ENCODE measurements at regions not wholly inside any gene's neighbourhood (a gene's known extent, or its start where the extent isn't known, plus 50 kb on each side); places are given as distances from the start of the nearest gene placed in this dataset.

- DNase-seq (ENCODE audit: insufficient read length, low spot score) (no peak), FAIRE-seq (no peak)
Measured at GRCh38 chr13:85019121-85019520, 780.1 kb downstream of the SLITRK6 start.

- DNase-seq (ENCODE audit: insufficient read length, low spot score) (no peak), FAIRE-seq (no peak)
Measured at GRCh38 chr13:85013006-85013405, 786.2 kb downstream of the SLITRK6 start.

- FAIRE-seq (no peak), DNase-seq (ENCODE audit: insufficient read length, low spot score) (no peak)
Measured at GRCh38 chr13:85009447-85009846, 789.8 kb downstream of the SLITRK6 start.

GRCh38 chr13:84999252-84999651 is 800.0 kb downstream of the SLITRK6 start:
- DNase-seq (ENCODE audit: insufficient read length, low spot score) = no peak
- FAIRE-seq = no peak

- no peak for DNase-seq (ENCODE audit: insufficient read length, low spot score)
- no peak for FAIRE-seq
Measured at GRCh38 chr13:84998681-84999080, 800.5 kb downstream of the SLITRK6 start.

GRCh38 chr13:84997858-84998257 is 801.4 kb downstream of the SLITRK6 start:
- no peak for FAIRE-seq
- no peak for DNase-seq (ENCODE audit: insufficient read length, low spot score)

GRCh38 chr13:84994582-84994981 is 804.6 kb downstream of the SLITRK6 start:
- FAIRE-seq = no peak
- DNase-seq (ENCODE audit: insufficient read length, low spot score) = no peak

- FAIRE-seq (no peak), DNase-seq (ENCODE audit: insufficient read length, low spot score) (no peak)
Measured at GRCh38 chr13:84985860-84986259, 813.4 kb downstream of the SLITRK6 start.

GRCh38 chr13:84983321-84983720 is 815.9 kb downstream of the SLITRK6 start:
- DNase-seq (ENCODE audit: insufficient read length, low spot score) (no peak), FAIRE-seq (no peak)

- no peak for DNase-seq (ENCODE audit: insufficient read length, low spot score)
- FAIRE-seq = no peak
Measured at GRCh38 chr13:84980571-84980970, 818.6 kb downstream of the SLITRK6 start.

GRCh38 chr13:84978851-84979250 is 820.4 kb downstream of the SLITRK6 start:
- no peak for FAIRE-seq
- no peak for DNase-seq (ENCODE audit: insufficient read length, low spot score)

- no peak for DNase-seq (ENCODE audit: insufficient read length, low spot score)
- no peak for FAIRE-seq
Measured at GRCh38 chr13:84973661-84974060, 825.6 kb downstream of the SLITRK6 start.

- DNase-seq (ENCODE audit: insufficient read length, low spot score) = no peak
- no peak for FAIRE-seq
Measured at GRCh38 chr13:84972907-84973306, 826.3 kb downstream of the SLITRK6 start.

GRCh38 chr13:84962849-84963248 is 836.4 kb downstream of the SLITRK6 start:
- FAIRE-seq = no peak
- DNase-seq (ENCODE audit: insufficient read length, low spot score) = no peak

GRCh38 chr13:84962141-84962750 is 837.0 kb downstream of the SLITRK6 start:
- DNase-seq (ENCODE audit: insufficient read length, low spot score) (no peak), FAIRE-seq (no peak)

GRCh38 chr13:84961023-84961422 is 838.2 kb downstream of the SLITRK6 start:
- no peak for FAIRE-seq
- no peak for DNase-seq (ENCODE audit: insufficient read length, low spot score)

- DNase-seq (ENCODE audit: insufficient read length, low spot score) (no peak), FAIRE-seq (no peak)
Measured at GRCh38 chr13:84959818-84960217, 839.4 kb downstream of the SLITRK6 start.

GRCh38 chr13:84954636-84955035 is 844.6 kb downstream of the SLITRK6 start:
- DNase-seq (ENCODE audit: insufficient read length, low spot score) = no peak
- FAIRE-seq = no peak

GRCh38 chr13:84951128-84951527 is 848.1 kb downstream of the SLITRK6 start:
- no peak for FAIRE-seq

GRCh38 chr13:84946192-84946591 is 853.0 kb downstream of the SLITRK6 start:
- DNase-seq (ENCODE audit: insufficient read length, low spot score) (no peak), FAIRE-seq (no peak)

More at GRCh38 chr13:84951128-84951527, 848.1 kb downstream of the SLITRK6 start:
- DNase-seq (ENCODE audit: insufficient read length, low spot score) = no peak

GRCh38 chr13:84940798-84941197 is 858.4 kb downstream of the SLITRK6 start:
- DNase-seq (ENCODE audit: insufficient read length, low spot score) (no peak), FAIRE-seq (no peak)

- DNase-seq (ENCODE audit: insufficient read length, low spot score) (no peak), FAIRE-seq (no peak)
Measured at GRCh38 chr13:84940167-84940566, 859.1 kb downstream of the SLITRK6 start.

- DNase-seq (ENCODE audit: insufficient read length, low spot score) = no peak
- no peak for FAIRE-seq
Measured at GRCh38 chr13:84934911-84935310, 864.3 kb downstream of the SLITRK6 start.
